Loucy (cell line): ENCODE measurements at regions not wholly inside any gene's neighbourhood (a gene's known extent, or its start where the extent isn't known, plus 50 kb on each side); places are given as distances from the start of the nearest gene placed in this dataset.

Experiments used
- EZH2phosphoT487 ChIP-seq: fragments of 200-600 bp; IDR thresholded peaks from 2 replicates; pipeline ENCODE4 v1.6.1; 2018; ENCODE audit warnings: antibody characterized with exemption, mild to moderate bottlenecking, moderate library complexity, borderline replicate concordance
- TF ChIP-seq, protein P1 (sequence below): fragments of 200-600 bp; sonication (generic); conservative IDR thresholded peaks from 2 replicates; pipeline ENCODE4 v1.5.1; 2014; ENCODE audit warnings: mild to moderate bottlenecking, antibody characterized with exemption, low read length

DNA sequence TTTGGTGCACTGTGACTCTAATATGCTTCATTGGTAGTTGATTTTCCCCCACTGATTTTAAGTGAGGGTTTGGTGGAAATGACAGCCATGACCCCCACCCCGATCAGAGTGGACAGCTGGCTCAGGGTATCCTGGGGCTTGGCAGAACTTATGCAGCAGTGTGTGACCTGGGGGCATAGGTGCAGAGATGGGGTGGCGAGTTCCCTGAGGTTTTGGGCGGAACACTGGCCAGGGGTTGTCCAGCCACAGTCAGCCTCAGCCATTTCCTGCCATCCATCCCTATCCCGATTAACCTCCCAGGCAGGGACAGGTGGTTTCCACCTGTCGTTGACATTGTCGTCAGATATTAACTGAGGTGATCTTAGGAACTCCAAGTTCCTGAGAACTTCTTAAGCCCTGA, 155.8 kb upstream of the CHST15 start:
- TF ChIP-seq, protein P1, sequence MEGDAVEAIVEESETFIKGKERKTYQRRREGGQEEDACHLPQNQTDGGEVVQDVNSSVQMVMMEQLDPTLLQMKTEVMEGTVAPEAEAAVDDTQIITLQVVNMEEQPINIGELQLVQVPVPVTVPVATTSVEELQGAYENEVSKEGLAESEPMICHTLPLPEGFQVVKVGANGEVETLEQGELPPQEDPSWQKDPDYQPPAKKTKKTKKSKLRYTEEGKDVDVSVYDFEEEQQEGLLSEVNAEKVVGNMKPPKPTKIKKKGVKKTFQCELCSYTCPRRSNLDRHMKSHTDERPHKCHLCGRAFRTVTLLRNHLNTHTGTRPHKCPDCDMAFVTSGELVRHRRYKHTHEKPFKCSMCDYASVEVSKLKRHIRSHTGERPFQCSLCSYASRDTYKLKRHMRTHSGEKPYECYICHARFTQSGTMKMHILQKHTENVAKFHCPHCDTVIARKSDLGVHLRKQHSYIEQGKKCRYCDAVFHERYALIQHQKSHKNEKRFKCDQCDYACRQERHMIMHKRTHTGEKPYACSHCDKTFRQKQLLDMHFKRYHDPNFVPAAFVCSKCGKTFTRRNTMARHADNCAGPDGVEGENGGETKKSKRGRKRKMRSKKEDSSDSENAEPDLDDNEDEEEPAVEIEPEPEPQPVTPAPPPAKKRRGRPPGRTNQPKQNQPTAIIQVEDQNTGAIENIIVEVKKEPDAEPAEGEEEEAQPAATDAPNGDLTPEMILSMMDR: no peak
- TF ChIP-seq EZH2phosphoT487: no peak
